Non-pigmented ciliary epithelial cell (primary cell): ENCODE measurements at regions not wholly inside any gene's neighbourhood (a gene's known extent, or its start where the extent isn't known, plus 50 kb on each side); places are given as distances from the start of the nearest gene placed in this dataset.

ENCODE experiments used
- DNase-seq: peaks from one replicate; pipeline ENCODE4 v3.0.0-alpha.2; 2010; ENCODE audit warnings: low read depth

GRCh38 chr16:54568906-54569807 is 282.6 kb upstream of the IRX3 start:
- DNase-seq = no peak

DNA sequence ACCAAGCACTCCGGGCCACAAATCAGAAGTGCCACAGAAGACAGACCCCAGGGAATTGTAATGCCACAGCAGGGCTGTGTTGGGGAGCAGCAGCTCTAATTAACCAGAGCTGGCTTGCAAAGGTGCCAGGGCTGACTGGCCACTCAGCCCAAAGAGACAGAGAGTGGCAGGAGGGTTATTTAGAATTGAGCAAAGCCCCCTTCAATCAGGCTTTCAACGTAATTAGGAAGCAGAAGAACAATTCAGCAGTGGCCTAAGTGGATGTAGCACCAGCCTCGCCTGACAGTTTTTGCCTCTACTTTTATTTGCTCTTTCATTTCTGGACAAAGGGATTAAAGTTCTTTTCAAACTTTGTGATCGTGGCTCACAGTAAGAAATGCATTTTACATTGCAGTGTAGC is 278.3 kb upstream of the IRX3 start:
- no peak for DNase-seq

DNA sequence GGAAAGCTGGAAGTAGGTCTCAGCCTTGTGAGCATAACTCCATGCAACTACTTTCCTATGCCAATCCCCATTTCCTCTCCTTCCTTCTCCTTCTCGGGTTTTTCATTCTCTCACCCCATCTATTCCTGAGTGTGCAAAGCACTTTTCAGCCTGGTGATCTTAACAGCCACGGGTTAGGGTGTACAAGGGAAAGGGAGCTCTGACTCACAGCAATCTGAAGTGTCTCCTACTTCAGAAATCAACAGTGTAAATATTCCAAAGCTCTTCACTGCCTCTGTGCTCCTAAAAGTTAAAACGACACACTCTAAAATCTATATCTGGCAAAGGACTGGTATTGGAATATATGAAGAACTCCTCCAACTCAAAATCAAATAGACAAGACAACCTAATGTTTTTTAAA is 268.0 kb upstream of the IRX3 start:
- no peak for DNase-seq

DNA sequence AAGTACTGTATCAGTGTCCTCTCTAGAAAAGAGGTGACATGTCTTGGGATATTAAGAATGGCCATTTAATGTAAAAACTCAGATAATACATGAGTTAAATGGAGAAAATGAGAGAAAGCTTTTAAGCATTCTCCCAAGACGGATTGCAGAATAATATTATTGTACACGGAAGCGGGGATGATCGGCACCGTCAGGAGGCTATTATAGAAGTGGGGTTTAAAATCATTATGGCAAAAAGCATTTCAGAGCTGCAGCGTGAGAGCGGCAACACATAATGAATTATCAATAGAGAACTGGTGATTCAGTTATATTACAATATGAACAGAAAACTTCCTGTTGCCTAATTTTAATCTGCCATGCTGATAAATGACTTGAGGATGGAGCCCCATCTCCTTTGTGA is 261.7 kb upstream of the IRX3 start:
- no peak for DNase-seq

DNA sequence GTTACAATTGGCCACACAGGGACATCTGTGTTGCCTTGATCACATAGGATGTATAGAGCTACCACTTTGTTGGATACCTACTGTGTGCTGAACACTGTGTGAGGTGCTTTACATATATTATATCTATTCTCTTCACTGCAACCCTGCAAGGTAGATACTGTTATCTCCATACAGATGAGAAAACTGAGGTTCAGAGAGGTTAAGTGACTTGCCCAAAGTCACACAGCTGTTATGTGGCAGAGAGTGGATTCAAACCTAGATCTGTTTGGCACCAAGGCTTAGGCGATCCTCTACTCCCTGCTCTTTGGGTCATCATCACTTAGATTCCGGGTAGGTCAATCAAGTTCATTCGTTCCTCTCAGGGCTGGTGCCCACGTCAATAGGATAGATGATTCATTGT is 260.5 kb upstream of the IRX3 start:
- no peak for DNase-seq

DNA sequence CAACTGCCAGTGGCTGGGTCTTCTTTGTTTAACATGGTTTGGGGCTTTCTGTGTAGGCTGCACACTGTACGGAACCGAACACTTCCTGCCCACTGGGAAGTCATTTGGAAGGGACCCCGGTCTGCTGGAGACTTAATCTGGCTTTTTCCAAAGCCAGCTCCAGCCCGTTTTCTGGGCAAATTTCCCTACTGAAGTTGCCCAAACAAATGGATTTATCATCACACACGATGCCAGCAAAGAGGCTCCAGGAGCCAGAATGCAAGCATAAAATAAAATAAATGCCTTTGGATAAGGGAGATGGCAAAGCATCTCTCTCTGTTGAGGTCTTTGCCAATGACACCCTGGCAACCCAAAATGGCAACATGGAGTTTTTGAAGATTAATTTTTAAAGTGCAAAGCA is 259.9 kb upstream of the IRX3 start:
- no peak for DNase-seq

DNA sequence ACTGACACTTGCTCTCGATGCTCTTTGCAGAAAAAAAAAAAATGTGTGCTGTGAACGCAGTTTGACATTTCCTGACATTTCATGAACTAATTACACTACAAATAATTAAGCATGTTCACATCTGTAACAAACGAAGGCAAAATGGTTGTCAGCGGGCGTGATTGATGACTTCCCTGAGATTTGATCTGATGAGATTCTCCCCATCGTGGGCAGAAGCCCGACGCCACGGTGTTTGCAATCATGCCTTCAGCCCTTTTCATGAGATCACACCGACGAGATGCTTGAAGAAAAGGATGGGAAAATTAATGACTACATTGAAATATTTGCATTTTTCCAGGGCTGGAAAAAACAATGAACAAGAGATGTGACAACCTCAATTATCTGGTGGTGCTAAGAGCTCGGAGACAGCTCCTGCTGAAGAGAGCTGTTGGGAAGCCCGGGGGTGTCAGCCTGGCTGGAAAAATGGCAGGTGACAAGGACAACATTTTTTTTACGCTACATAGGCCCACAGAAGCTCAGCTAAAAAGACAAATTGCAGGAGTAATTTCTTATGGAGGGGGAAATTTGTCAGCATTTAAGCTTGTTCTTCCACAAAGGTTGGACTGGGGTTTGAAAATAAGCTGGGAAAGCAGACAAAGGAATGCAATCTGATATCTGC is 259.4 kb upstream of the IRX3 start:
- no peak for DNase-seq

GRCh38 chr16:54544553-54545180 is 258.1 kb upstream of the IRX3 start:
- DNase-seq = no peak

GRCh38 chr16:54542805-54543505 is 256.4 kb upstream of the IRX3 start:
- no peak for DNase-seq

DNA sequence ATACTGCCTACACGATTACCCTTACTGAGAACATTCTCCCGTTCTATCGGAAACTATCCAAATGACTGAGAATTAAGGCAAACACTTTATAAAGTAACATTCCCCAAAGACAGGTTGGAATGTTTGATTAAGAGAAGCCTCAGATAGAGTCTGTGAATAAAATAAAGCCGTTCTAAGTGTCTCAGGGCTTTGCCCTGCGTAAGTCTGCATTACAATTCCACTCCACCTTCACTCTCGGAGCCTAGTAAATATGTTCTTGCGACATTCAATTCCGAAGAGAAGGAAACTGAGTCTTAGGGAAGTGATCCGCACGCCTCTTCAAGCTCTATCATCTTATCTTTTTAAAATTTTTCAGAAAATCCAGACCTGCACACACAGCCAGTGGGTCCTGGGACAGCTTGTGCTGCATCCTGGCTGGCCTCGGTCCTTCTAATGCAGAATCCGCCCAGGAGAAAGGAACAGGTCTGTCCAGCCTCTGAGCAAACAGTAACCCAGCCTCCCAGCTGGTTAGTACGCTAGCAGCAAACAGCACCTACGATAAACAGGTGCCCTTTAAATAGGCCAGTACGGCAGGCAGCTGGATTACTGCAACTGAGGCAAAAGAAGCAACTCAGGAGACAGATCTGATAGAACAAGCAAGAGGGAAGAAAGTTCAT is 254.1 kb upstream of the IRX3 start:
- no peak for DNase-seq

DNA sequence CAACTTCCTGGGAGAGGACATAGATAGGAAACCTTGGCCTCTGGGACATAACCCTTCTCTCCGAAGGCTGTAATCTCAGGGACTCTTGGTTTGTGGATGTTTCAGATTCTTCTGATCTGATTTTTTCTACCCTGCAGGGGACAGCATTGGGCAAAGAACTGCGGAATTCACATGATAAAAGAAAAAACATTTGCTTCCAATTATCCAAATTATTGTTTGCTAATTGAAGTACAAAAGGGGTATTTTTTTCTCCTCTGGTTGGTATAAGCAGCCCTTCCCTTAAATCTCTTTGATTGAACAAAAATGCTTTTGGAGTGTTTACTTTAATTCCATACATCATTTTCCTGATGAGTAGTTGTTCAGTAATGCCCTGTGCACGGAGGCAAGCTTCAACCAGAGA is 251.7 kb upstream of the IRX3 start:
- no peak for DNase-seq

GRCh38 chr16:54533856-54534490 is 247.4 kb upstream of the IRX3 start:
- no peak for DNase-seq

GRCh38 chr16:54526916-54527315 is 240.3 kb upstream of the IRX3 start:
- no peak for DNase-seq

GRCh38 chr16:54526087-54526486 is 239.5 kb upstream of the IRX3 start:
- DNase-seq = no peak

DNA sequence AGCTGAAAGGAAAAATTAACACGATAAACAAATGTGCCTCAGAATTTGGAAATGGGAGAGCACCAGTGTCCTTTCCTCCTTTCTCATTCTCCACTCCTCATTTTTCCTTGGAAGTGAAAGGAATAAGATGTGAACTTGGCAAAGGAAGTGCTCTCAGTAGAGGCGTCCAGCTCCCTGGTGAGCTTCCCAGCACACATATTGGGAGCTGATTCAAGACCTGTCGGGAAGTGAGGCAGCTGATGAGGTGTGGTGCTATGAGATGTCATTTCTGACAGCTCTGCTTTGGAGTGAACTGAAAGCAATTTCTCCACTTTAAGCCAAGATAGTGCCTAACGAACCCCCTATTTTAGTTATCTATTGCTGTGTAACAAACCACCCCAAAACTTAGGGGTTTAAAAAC is 238.5 kb upstream of the IRX3 start:
- no peak for DNase-seq

GRCh38 chr16:54522584-54522983 is 236.0 kb upstream of the IRX3 start:
- no peak for DNase-seq

DNA sequence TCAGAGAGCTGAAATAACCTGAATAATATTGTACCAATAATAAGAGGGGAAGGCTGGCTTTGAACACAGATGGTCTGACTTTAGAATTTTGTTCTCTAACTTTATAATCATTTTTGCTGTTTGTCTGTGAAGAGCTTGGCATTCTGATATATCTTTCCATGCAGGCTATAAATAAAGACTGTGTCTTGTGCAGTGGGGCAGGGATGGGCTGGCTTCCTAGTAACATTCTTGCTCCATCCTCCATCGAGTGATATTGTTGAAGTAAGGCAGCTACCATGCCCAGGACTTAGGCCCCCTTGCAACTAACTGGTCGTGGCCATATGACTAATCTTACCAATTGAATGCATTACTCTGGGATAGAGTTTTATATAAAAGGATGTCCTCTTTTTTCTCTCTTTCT is 234.7 kb upstream of the IRX3 start:
- no peak for DNase-seq

- no peak for DNase-seq
These were observed 232.6 kb upstream of the IRX3 start for GRCh38 chr16:54519161-54519695.

DNA sequence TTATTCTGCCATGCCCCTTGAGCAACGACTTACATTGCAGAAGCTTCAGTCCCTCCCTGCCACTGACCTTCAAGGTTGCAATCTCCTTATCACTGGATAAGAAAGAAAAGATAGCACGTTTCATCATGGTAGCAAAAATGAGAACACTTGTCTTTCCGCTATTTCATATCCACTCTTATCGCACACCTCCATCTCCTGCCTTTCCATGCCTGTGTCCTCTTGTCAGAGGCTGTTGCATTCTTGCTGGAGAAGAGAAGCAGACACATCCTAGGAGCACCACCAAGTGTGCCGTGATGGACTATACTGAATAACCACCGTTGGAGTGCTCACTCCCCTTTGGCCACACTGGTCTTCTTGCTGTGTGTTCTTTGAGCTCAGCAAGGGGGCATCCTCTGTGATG is 230.6 kb upstream of the IRX3 start:
- DNase-seq = no peak

GRCh38 chr16:54512467-54512995 is 225.9 kb upstream of the IRX3 start:
- no peak for DNase-seq

DNA sequence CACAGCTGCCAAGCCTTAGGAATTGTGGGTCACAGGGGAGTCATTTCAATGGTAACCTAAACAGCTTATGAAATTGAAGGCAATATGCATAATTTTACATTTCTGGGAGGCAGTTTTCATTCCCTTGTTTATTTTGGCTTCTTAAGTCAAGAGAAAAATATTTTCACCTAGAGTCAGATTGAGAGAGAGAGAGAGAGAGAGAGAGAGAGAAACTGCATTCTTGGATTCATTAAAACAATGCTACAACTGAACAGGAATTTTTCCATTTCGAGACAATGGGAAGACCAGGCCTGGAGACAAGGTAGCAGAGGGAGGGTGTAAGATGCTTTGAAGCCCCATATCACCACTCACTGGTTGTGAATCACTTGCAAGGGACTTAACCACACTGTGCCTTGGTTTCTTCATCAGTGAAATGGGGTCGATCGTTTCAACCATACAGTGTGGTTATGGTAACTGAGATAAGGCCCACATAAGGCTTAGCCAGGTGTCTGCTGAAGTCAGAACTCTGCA is 224.7 kb upstream of the IRX3 start:
- no peak for DNase-seq
